ENCODE measurements at regions not wholly inside any gene's neighbourhood (a gene's known extent, or its start where the extent isn't known, plus 50 kb on each side); places are given as distances from the start of the nearest gene placed in this dataset.

GRCh38 chr5:61281686-61282085 lies 50.4 kb upstream of the ZSWIM6 start:
- TF ChIP-seq CTCF (IDR thresholded peaks at IDR 0.05; ENCODE audit: low read depth, low read length): no peak
- no peak for TF ChIP-seq MAX (IDR thresholded peaks at IDR 0.05; ENCODE audit: low read depth, low read length)
- TF ChIP-seq MYC (IDR thresholded peaks at IDR 0.05; ENCODE audit: low read depth, low read length): no peak
